ENCODE measurements at regions not wholly inside any gene's neighbourhood (a gene's known extent, or its start where the extent isn't known, plus 50 kb on each side); places are given as distances from the start of the nearest gene placed in this dataset.

DNA sequence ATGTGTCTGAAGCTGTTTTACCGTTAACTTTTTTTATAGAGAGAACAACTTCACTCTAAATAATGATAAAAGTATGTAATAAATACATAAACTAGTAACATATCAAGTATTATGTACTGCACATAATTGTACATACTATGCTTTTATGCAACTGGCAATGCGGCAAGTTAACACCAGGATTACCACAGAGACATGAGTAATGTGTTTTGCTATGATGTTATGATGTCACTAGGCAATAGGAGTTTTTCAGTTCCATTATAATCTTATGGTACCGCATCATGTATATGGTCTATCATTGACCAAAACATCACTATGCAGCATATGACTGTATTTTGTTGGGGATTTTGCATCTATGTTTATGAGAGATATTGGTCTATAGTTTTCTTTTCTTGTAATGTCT, 326.4 kb upstream of the TARS1 start:
- TF ChIP-seq, protein P1, sequence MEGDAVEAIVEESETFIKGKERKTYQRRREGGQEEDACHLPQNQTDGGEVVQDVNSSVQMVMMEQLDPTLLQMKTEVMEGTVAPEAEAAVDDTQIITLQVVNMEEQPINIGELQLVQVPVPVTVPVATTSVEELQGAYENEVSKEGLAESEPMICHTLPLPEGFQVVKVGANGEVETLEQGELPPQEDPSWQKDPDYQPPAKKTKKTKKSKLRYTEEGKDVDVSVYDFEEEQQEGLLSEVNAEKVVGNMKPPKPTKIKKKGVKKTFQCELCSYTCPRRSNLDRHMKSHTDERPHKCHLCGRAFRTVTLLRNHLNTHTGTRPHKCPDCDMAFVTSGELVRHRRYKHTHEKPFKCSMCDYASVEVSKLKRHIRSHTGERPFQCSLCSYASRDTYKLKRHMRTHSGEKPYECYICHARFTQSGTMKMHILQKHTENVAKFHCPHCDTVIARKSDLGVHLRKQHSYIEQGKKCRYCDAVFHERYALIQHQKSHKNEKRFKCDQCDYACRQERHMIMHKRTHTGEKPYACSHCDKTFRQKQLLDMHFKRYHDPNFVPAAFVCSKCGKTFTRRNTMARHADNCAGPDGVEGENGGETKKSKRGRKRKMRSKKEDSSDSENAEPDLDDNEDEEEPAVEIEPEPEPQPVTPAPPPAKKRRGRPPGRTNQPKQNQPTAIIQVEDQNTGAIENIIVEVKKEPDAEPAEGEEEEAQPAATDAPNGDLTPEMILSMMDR (IDR thresholded peaks at IDR 0.05): no peak
- TF ChIP-seq POLR2A (IDR thresholded peaks at IDR 0.05) (no peak), EP300 (IDR thresholded peaks at IDR 0.05) (no peak), POLR2AphosphoS5 (IDR thresholded peaks at IDR 0.05) (no peak)

All from stomach (tissue), 4 donors.